GM21786 (cell line): ENCODE measurements at regions not wholly inside any gene's neighbourhood (a gene's known extent, or its start where the extent isn't known, plus 50 kb on each side); places are given as distances from the start of the nearest gene placed in this dataset.
"Not testable (repeated sequence)": the region's sequence is repeated elsewhere in the genome, so short reads cannot be mapped to it uniquely, and the experiment has no call there.

Experiments
- ATAC-seq: cut with Tn5 transposase; IDR thresholded peaks from one replicate; pipeline ENCODE4 v1.9.1; 2021; ENCODE audit not compliant: unreplicated experiment

DNA sequence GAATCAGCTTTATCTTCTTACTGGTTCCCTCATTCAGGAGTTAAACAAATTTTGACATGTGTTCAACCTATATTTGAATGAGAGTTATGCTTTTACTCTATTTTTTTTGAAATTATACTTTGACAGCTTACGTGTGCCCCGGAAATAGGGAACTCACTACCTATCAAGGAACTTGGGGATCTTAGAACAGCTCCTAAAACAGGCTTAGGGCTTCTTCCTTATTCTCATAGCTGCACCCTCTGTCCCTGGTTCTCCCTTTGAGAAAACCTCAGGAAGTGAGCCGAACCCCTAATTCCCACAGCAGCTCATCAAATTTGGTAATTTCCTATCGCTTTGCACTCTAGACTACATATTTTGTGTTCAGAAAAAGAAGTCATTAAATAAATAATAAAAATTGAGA lies 81.2 kb upstream of the RUNX3 start:
- no peak for ATAC-seq

- no peak for ATAC-seq
These were observed 79.7 kb upstream of the RUNX3 start for GRCh38 chr1:25009671-25010262.

- no peak for ATAC-seq
These were observed 78.1 kb upstream of the RUNX3 start for GRCh38 chr1:25008192-25008485.

GRCh38 chr1:25007390-25008191 lies 77.5 kb upstream of the RUNX3 start:
- ATAC-seq: not testable (repeated sequence)

DNA sequence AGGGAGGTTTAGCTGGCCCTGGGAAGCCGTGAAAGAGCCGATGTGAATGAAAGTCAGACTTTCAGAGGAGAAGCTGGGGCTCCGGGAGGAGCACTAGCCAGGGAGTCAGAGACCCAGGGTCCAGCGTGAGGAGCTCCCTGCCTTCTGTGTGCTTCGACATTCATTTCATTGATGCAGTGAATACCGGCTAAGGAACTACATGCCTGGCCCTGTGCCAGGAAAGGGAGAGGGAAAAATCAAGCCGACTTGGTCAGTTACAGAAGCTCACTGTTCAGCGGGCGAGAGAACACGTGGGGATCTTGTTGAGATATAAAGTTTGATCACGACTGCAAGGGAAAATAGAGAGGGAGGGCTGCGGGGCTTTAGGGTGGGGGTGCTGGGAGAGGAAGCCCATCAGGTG lies 76.7 kb upstream of the RUNX3 start:
- ATAC-seq: no peak

DNA sequence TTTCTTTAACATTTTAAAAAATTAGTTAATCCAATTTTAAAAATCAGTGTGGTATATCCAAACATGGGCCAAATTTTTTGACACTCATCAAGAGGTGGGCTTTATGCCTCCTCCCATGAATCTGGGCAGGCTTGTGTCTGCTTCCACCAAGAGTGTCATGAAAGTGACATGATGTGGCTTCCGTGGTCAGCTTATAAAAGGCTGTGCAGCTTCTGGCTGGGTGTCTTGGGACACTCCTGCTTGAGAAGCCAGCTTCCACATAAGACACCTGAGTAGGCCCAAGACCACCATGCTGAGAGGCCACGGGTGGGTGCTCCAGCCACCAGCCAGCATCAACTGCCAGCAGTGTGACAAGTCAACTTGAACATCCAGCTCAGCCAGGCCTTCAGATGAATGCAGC lies 74.3 kb upstream of the RUNX3 start:
- no peak for ATAC-seq

- no peak for ATAC-seq
These were observed 73.5 kb upstream of the RUNX3 start for GRCh38 chr1:25003457-25004190.

DNA sequence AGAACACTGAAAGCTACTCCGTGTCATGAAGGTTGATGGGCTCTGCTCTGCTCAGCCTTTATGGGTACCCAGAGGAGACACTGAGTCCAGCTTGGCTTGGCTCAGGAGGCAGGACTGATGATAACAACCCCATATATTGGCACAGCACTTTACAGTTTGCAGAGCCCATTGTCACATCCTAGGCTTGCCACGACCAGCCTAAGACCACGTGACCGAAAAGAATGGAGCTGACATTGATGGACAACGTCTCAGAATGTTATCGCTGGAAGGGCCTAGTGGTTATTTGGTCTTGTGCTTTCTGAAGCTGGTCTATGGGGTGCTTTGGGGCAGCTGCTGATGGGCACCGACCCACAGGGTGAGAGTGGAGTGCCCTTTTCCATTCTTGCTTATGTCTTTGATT lies 72.9 kb upstream of the RUNX3 start:
- ATAC-seq: no peak

- ATAC-seq: no peak
These were observed 71.2 kb upstream of the RUNX3 start for GRCh38 chr1:25001125-25001915.

DNA sequence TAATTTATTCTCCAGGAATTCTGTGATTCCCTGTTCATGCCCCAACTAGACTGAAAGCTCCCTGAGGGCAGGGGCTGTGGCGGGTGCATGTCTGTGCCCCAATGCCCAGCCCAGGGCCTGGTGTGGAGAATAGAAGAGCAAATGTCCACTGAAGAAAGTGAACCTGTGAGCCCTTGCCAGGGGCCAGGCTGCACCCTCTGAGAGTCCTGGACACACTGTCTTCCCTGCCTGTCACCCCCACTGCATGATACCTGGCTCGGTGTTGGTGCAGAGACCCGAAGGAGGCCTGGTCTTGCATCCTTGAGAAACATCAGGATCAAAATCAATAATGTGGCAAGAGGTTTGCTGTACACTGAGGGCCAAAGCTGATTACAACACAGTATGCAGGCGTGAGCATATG lies 69.8 kb upstream of the RUNX3 start:
- ATAC-seq: no peak

- ATAC-seq: no peak
These were observed 69.3 kb upstream of the RUNX3 start for GRCh38 chr1:24999426-24999825.

- ATAC-seq: no peak
These were observed 68.6 kb upstream of the RUNX3 start for GRCh38 chr1:24998563-24999245.

DNA sequence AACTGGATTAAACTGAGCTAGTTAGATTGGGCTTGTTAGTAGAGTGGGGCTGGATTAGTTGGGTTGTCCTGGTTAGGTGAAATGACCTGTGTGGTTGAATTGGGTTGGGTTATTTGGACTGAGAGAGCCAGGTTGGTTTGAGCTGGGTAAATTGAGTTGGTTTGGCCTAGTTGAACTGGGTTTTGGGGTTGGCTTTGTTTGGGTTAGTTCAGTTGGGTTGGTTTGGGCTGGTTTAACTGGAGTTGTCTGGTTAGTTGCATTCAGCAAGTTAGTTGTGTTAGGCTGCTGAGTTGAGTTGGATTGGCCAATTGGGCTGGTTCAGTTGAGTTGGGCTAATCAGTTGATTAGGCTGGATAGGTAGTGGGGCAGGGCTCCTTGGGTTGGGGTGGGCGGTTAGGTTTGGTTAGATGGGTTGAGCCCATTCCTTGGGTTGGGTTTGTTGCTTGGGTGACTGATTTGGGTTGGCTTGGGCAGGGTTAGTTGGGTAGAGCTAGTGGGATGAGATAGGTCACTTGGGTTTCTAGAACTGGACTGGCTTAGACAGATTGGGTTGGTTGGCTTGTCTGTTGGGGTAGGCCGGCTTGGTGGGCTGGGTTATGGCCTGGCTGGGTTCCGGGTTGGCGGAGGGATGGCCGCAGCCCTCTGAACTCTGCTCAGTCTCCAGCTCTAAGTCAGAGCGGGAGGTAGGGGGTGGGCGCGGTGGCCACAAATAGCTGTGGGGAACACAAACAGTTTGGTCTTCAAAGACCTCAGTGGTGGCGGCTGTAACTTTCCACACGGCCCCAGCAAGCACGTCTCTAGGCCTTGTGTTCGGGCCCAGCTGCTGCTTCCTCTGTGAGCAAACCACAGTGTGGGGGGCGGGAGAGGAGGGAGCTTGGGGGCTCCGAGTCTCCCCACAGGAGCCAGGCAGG lies 67.2 kb upstream of the RUNX3 start:
- ATAC-seq: no peak

DNA sequence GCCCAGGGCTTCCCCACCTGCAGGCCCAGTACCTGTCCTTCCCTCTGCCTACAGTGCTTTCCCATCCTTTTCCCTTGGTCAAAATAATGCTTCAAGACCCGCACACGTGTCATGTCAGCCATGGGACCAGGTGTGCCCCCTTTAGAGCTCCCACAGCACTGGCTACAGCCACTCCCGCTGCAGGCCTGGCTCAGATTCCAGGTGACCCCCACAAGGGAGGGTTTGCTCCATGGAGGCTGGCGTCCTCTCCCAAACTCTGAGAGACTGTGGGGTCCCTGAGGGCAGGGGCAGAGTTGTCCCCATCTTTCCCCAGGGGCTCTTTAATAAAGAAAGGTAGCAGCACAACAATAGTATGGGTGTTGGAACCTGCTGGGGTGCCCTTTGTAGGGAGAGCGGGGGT lies 66.4 kb upstream of the RUNX3 start:
- ATAC-seq: no peak

GRCh38 chr1:24995661-24996060 lies 65.6 kb upstream of the RUNX3 start:
- ATAC-seq: no peak

- ATAC-seq: no peak
These were observed 65.1 kb upstream of the RUNX3 start for GRCh38 chr1:24995140-24995539.

- no peak for ATAC-seq
These were observed 64.0 kb upstream of the RUNX3 start for GRCh38 chr1:24993871-24994580.

- no peak for ATAC-seq
These were observed 62.7 kb upstream of the RUNX3 start for GRCh38 chr1:24992761-24993211.

- no peak for ATAC-seq
These were observed 62.2 kb upstream of the RUNX3 start for GRCh38 chr1:24992124-24992760.
